ENCODE measurements at regions not wholly inside any gene's neighbourhood (a gene's known extent, or its start where the extent isn't known, plus 50 kb on each side); places are given as distances from the start of the nearest gene placed in this dataset.

DNA sequence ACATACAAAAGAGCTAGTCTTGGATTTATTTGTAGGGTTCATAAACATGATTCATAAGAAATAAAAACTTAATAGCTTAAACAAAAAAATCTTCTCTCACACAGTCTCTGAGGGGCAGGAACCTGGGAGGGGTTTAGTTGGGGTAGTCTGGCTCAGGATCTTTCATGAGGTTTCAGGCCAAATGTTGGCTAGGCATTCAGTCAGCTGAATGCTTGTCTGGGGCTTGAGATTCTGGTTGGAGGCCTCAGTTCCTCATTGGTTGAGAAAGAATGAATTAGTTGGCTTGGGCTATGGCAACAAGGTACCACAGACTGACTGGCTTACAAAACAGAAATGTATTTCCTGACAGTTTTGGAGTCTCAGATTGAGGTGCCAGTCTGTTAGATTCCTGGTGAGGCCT is 74.3 kb downstream of the ANKRD7 start:
- H3K4me3 ChIP-seq (ENCODE audit: control insufficient read depth, low read depth, low read length): no peak overlapping the region
- DNase-seq (ENCODE audit: low read depth): no peak
- no peak for TF ChIP-seq CTCF (conservative IDR thresholded peaks at IDR 0.05; ENCODE audit: control insufficient read depth, insufficient read depth, low read depth, low read length)

GRCh38 chr7:118300177-118300576 is 75.7 kb downstream of the ANKRD7 start:
- no peak overlapping the region for H3K4me3 ChIP-seq (ENCODE audit: control insufficient read depth, low read depth, low read length)
- DNase-seq (ENCODE audit: low read depth): no peak
- TF ChIP-seq CTCF (conservative IDR thresholded peaks at IDR 0.05; ENCODE audit: control insufficient read depth, insufficient read depth, low read depth, low read length): no peak

- no peak for TF ChIP-seq CTCF (conservative IDR thresholded peaks at IDR 0.05; ENCODE audit: control insufficient read depth, insufficient read depth, low read depth, low read length)
- H3K4me3 ChIP-seq (ENCODE audit: control insufficient read depth, low read depth, low read length): no peak overlapping the region
- no peak for DNase-seq (ENCODE audit: low read depth)
Measured at GRCh38 chr7:118304100-118304499, 79.6 kb downstream of the ANKRD7 start.

DNA sequence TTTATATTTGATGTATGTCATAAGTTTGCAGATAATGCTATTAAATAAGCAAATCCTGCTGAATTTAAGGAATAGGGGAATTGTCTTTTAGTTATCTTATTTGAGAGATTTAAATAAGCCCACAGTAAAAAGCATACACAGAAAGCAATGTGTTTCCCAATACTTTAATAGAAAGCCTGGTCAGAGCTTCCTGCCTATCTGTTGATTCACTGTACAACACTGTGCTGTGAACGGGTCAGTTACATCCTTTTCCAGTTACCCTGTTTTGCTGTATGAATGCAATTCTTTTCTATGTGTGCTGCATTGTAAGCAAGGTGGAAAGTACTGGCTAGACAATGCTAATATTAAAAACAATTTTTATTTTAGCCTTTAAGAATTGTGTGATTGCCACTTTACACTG is 81.2 kb downstream of the ANKRD7 start:
- no peak for TF ChIP-seq CTCF (conservative IDR thresholded peaks at IDR 0.05; ENCODE audit: control insufficient read depth, insufficient read depth, low read depth, low read length)
- peak; percentile 27 for DNase-seq (ENCODE audit: low read depth)
- H3K4me3 ChIP-seq (ENCODE audit: control insufficient read depth, low read depth, low read length): no peak overlapping the region

DNA sequence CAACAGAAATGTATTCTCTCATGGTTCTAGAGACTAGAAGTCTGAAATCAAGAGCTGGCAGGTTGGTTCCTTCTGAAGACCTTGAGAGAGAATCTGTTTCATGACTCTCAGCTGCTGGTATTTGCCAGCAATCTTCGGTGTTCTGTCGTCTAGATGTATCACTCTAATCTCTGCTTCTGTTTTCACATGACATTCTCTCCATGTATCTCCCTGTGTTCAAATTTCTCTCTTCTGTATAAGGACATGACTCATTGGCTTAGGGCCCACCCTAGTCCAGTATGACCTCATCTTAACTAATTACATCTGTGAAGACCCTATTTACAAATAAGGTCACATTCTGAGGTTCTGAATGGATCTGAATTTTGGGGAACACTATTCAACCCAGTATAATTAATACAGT is 82.3 kb downstream of the ANKRD7 start:
- DNase-seq (ENCODE audit: low read depth): peak; percentile 41
- no peak overlapping the region for H3K4me3 ChIP-seq (ENCODE audit: control insufficient read depth, low read depth, low read length)
- TF ChIP-seq CTCF (conservative IDR thresholded peaks at IDR 0.05; ENCODE audit: control insufficient read depth, insufficient read depth, low read depth, low read length): no peak

- no peak overlapping the region for H3K4me3 ChIP-seq (ENCODE audit: control insufficient read depth, low read depth, low read length)
- DNase-seq (ENCODE audit: low read depth): peak; percentile 62
- no peak for TF ChIP-seq CTCF (conservative IDR thresholded peaks at IDR 0.05; ENCODE audit: control insufficient read depth, insufficient read depth, low read depth, low read length)
Measured at GRCh38 chr7:118311121-118311836, 86.8 kb downstream of the ANKRD7 start.

GRCh38 chr7:118312051-118312450 is 87.5 kb downstream of the ANKRD7 start:
- H3K4me3 ChIP-seq (ENCODE audit: control insufficient read depth, low read depth, low read length): no peak overlapping the region
- no peak for DNase-seq (ENCODE audit: low read depth)
- TF ChIP-seq CTCF (conservative IDR thresholded peaks at IDR 0.05; ENCODE audit: control insufficient read depth, insufficient read depth, low read depth, low read length): no peak

Data from fibroblast of mammary gland (primary cell).